Spinal cord (tissue), 9 donors: ENCODE measurements at regions not wholly inside any gene's neighbourhood (a gene's known extent, or its start where the extent isn't known, plus 50 kb on each side); places are given as distances from the start of the nearest gene placed in this dataset.

Experiments used
- DNase-seq, 6 donors: peaks; one replicate each; pipeline versions ENCODE4 v3.0.0 to v3.0.0-alpha.2; 2013 to 2015; ENCODE audit warnings: low spot score in 6 of 6, low read depth in 4 of 6
- H3K27ac ChIP-seq: one replicate; pipeline ENCODE4 v1.5.1; 2013; ENCODE audit warnings: low read depth, low read length, control low read depth
- H3K27me3 ChIP-seq: one replicate; pipeline ENCODE4 v1.6.1; 2013; ENCODE audit warnings: low read length; ENCODE audit not compliant: control insufficient read depth, insufficient read depth
- H3K36me3 ChIP-seq: one replicate; pipeline ENCODE4 v1.6.1; 2013; ENCODE audit warnings: low read length; ENCODE audit not compliant: control insufficient read depth, insufficient read depth
- H3K4me1 ChIP-seq: one replicate; pipeline ENCODE4 v1.6.1; 2013; ENCODE audit warnings: low read length; ENCODE audit not compliant: control insufficient read depth, insufficient read depth
- H3K4me3 ChIP-seq: one replicate; pipeline ENCODE4 v1.5.1; 2013; ENCODE audit warnings: low read depth, low read length, control low read depth
- H3K9me3 ChIP-seq: one replicate; pipeline ENCODE4 v1.6.1; 2013; ENCODE audit warnings: low read length; ENCODE audit not compliant: control insufficient read depth, insufficient read depth
- WGBS: methylation state at CpG from one replicate; pipeline ENCODE4 v1.1.5; 2013; ENCODE audit warnings: missing lambda C conversion rate; ENCODE audit not compliant: insufficient coverage; 5-methylcytosine and 5-hydroxymethylcytosine counted together
- donor health status: healthy.

- peaks cover 3% of the 10 kb centered on the region for H3K36me3 ChIP-seq
- H3K27ac ChIP-seq, result no peak overlapping the region
- no peaks in the 10 kb centered on the region for H3K27me3 ChIP-seq
- H3K4me3 ChIP-seq, result no peak overlapping the region
- 74% methylated on average over 8 of the region's 11 CpGs for WGBS
- peaks cover 20% of the 10 kb centered on the region for H3K4me1 ChIP-seq
- DNase-seq, result no peak
- H3K9me3 ChIP-seq, result no peaks in the 10 kb centered on the region
Observed at GRCh38 chr18:79608999-79609461, 70.6 kb upstream of the CTDP1 start.

- H3K4me1 ChIP-seq, result peaks cover 20% of the 10 kb centered on the region
- no peaks in the 10 kb centered on the region for H3K9me3 ChIP-seq
- H3K27ac ChIP-seq, result no peak overlapping the region
- no peak overlapping the region for H3K4me3 ChIP-seq
- DNase-seq, result no peak
- H3K36me3 ChIP-seq, result peaks cover 3% of the 10 kb centered on the region
- WGBS, result 91% methylated on average over 14 of the region's 16 CpGs
- H3K27me3 ChIP-seq, result no peaks in the 10 kb centered on the region
Observed at GRCh38 chr18:79609841-79610281, 69.7 kb upstream of the CTDP1 start.

- Histone ChIP-seq H3K9me3 (no peaks in the 10 kb centered on the region), H3K27ac (no peak overlapping the region), H3K4me1 (peaks cover 20% of the 10 kb centered on the region), H3K4me3 (no peak overlapping the region), H3K27me3 (no peaks in the 10 kb centered on the region), H3K36me3 (peaks cover 3% of the 10 kb centered on the region)
- WGBS, result 87% methylated on average over 23 of the region's 23 CpGs
- no peak for DNase-seq
Observed at GRCh38 chr18:79610461-79611039, 69.1 kb upstream of the CTDP1 start.

GRCh38 chr18:79611040-79611681 lies 68.4 kb upstream of the CTDP1 start:
- Histone ChIP-seq H3K27ac (no peak overlapping the region), H3K4me3 (no peak overlapping the region), H3K4me1 (peaks cover 20% of the 10 kb centered on the region), H3K36me3 (peaks cover 3% of the 10 kb centered on the region), H3K9me3 (no peaks in the 10 kb centered on the region), H3K27me3 (no peaks in the 10 kb centered on the region)
- 81% methylated on average over 20 of the region's 20 CpGs for WGBS
- DNase-seq, result no peak

- Histone ChIP-seq H3K4me1 (peaks cover 12% of the 10 kb centered on the region), H3K4me3 (no peak overlapping the region), H3K36me3 (no peaks in the 10 kb centered on the region), H3K9me3 (no peaks in the 10 kb centered on the region), H3K27ac (no peak overlapping the region), H3K27me3 (no peaks in the 10 kb centered on the region)
- 94% methylated on average over 27 of the region's 27 CpGs for WGBS
- DNase-seq, result no peak
Observed at GRCh38 chr18:79612291-79613108, 67.1 kb upstream of the CTDP1 start.

- Histone ChIP-seq H3K9me3 (no peaks in the 10 kb centered on the region), H3K27ac (no peak overlapping the region), H3K36me3 (no peaks in the 10 kb centered on the region), H3K4me1 (peaks cover 5% of the 10 kb centered on the region), H3K27me3 (no peaks in the 10 kb centered on the region), H3K4me3 (no peak overlapping the region)
- 79% methylated on average over 31 of the region's 33 CpGs for WGBS
- no peak for DNase-seq
Observed at GRCh38 chr18:79613186-79613931, 66.2 kb upstream of the CTDP1 start.

GRCh38 chr18:79614211-79614955 lies 65.2 kb upstream of the CTDP1 start:
- 89% methylated on average over 20 of the region's 26 CpGs for WGBS
- Histone ChIP-seq H3K4me3 (no peak overlapping the region), H3K9me3 (no peaks in the 10 kb centered on the region), H3K27me3 (no peaks in the 10 kb centered on the region), H3K36me3 (no peaks in the 10 kb centered on the region), H3K4me1 (peaks cover 5% of the 10 kb centered on the region), H3K27ac (no peak overlapping the region)
- no peak for DNase-seq

- no peak overlapping the region for H3K4me3 ChIP-seq
- WGBS, result 92% methylated on average over 16 of the region's 18 CpGs
- peaks cover 5% of the 10 kb centered on the region for H3K4me1 ChIP-seq
- no peaks in the 10 kb centered on the region for H3K27me3 ChIP-seq
- DNase-seq, result no peak
- H3K36me3 ChIP-seq, result no peaks in the 10 kb centered on the region
- H3K9me3 ChIP-seq, result no peaks in the 10 kb centered on the region
- no peak overlapping the region for H3K27ac ChIP-seq
Observed at GRCh38 chr18:79615091-79615490, 64.5 kb upstream of the CTDP1 start.

GRCh38 chr18:79615586-79615985 lies 64.0 kb upstream of the CTDP1 start:
- Histone ChIP-seq H3K4me3 (no peak overlapping the region), H3K9me3 (no peaks in the 10 kb centered on the region), H3K27me3 (no peaks in the 10 kb centered on the region), H3K27ac (no peak overlapping the region), H3K36me3 (no peaks in the 10 kb centered on the region), H3K4me1 (peaks cover 5% of the 10 kb centered on the region)
- WGBS, result 72% methylated on average over 3 of the region's 7 CpGs
- DNase-seq, result no peak
